ENCODE measurements at regions not wholly inside any gene's neighbourhood (a gene's known extent, or its start where the extent isn't known, plus 50 kb on each side); places are given as distances from the start of the nearest gene placed in this dataset.
"Not testable (repeated sequence)": the region's sequence is repeated elsewhere in the genome, so short reads cannot be mapped to it uniquely, and the experiment has no call there.

- no peaks in the 10 kb centered on the region for H3K27me3 ChIP-seq (replicated peaks; ENCODE audit: control insufficient read depth, insufficient read depth, low read length)
- POLR2A ChIA-PET, result no interaction called here
- Mint-ChIP-seq H3K36me3 (ENCODE audit: insufficient read depth, unreplicated experiment) (no peaks in the 10 kb centered on the region), H3K4me3 (ENCODE audit: unreplicated experiment) (no peak overlapping the region), H3K4me1 (ENCODE audit: low read depth, unreplicated experiment) (no peaks in the 10 kb centered on the region), H3K9me3 (ENCODE audit: unreplicated experiment) (peaks cover 9% of the 10 kb centered on the region), H3K27me3 (ENCODE audit: insufficient read depth, unreplicated experiment) (no peaks in the 10 kb centered on the region), H3K27ac (ENCODE audit: unreplicated experiment) (no peak overlapping the region)
- DNase-seq, result peak in 1 of 2 experiments; percentile 2
- peaks cover 6% of the 10 kb centered on the region; the same call in 1 of the 2 replicates for H3K4me1 ChIP-seq
- CTCF ChIA-PET, result no interaction called here
- no peak for TF ChIP-seq CTCF (IDR thresholded peaks at IDR 0.05; ENCODE audit: insufficient read depth in 1 of 2, low read depth in 1 of 2, low read length in 1 of 2, severe bottlenecking in 1 of 2, unreplicated experiment in 1 of 2)
- intact Hi-C loops (cut with micrococcal nuclease; ENCODE audit: unreplicated experiment), result no loop called here
- H3K4me3 ChIP-seq (ENCODE audit: low read depth, low read length), result no peak overlapping the region
- no TSS peak for BruUV-seq (replicated peaks)
- H3K36me3 ChIP-seq (ENCODE audit: control insufficient read depth, insufficient read depth, low read length), result no peaks in the 10 kb centered on the region
- peaks cover 11% of the 10 kb centered on the region for H3K9me3 ChIP-seq
Measured at GRCh38 chr11:69205743-69206612, 50.2 kb downstream of the SMIM38 start.

GRCh38 chr11:69206613-69206965, 50.9 kb downstream of the SMIM38 start:
- intact Hi-C loops (cut with micrococcal nuclease; ENCODE audit: unreplicated experiment), result not testable (repeated sequence)

GRCh38 chr11:69207165-69207889, 51.6 kb downstream of the SMIM38 start:
- H3K4me3 ChIP-seq (ENCODE audit: low read depth, low read length), result no peak overlapping the region
- BruUV-seq (replicated peaks), result no TSS peak
- CTCF ChIA-PET, result interaction anchor here (1.3 kb wide), 1 partner anchor 76 kb away, joined by 7 read pairs; no protein-coding TSS in a partner anchor

More at GRCh38 chr11:69206613-69206965, 50.9 kb downstream of the SMIM38 start:
- H3K4me1 Mint-ChIP-seq (ENCODE audit: low read depth, unreplicated experiment); BruUV-seq (replicated peaks); H3K36me3 Mint-ChIP-seq (ENCODE audit: insufficient read depth, unreplicated experiment); H3K4me1 ChIP-seq; H3K36me3 ChIP-seq (ENCODE audit: control insufficient read depth, insufficient read depth, low read length); H3K27me3 Mint-ChIP-seq (ENCODE audit: insufficient read depth, unreplicated experiment); H3K4me3 Mint-ChIP-seq (ENCODE audit: unreplicated experiment); H3K4me3 ChIP-seq (ENCODE audit: low read depth, low read length); H3K27me3 ChIP-seq (replicated peaks; ENCODE audit: control insufficient read depth, insufficient read depth, low read length); POLR2A ChIA-PET; H3K9me3 Mint-ChIP-seq (ENCODE audit: unreplicated experiment): not testable (repeated sequence)
- peaks cover 11% of the 10 kb centered on the region for H3K9me3 ChIP-seq
- CTCF ChIA-PET, result interaction anchor here (1.3 kb wide), 1 partner anchor 75 kb away, joined by 7 read pairs; no protein-coding TSS in a partner anchor
- peak in 1 of 2 experiments; percentile 18 for DNase-seq
- H3K27ac Mint-ChIP-seq (ENCODE audit: unreplicated experiment), result peak overlapping the region; percentile 18

More at GRCh38 chr11:69207165-69207889, 51.6 kb downstream of the SMIM38 start:
- Mint-ChIP-seq H3K4me3 (ENCODE audit: unreplicated experiment) (no peak overlapping the region), H3K36me3 (ENCODE audit: insufficient read depth, unreplicated experiment) (no peaks in the 10 kb centered on the region), H3K9me3 (ENCODE audit: unreplicated experiment) (peaks cover 9% of the 10 kb centered on the region), H3K27ac (ENCODE audit: unreplicated experiment) (peak overlapping the region; percentile 18), H3K4me1 (ENCODE audit: low read depth, unreplicated experiment) (no peaks in the 10 kb centered on the region), H3K27me3 (ENCODE audit: insufficient read depth, unreplicated experiment) (no peaks in the 10 kb centered on the region)
- no peak for TF ChIP-seq CTCF (IDR thresholded peaks at IDR 0.05; ENCODE audit: insufficient read depth in 1 of 2, low read depth in 1 of 2, low read length in 1 of 2, severe bottlenecking in 1 of 2, unreplicated experiment in 1 of 2)
- H3K4me1 ChIP-seq, result peaks cover 6% of the 10 kb centered on the region; the same call in 1 of the 2 replicates
- H3K27me3 ChIP-seq (replicated peaks; ENCODE audit: control insufficient read depth, insufficient read depth, low read length), result no peaks in the 10 kb centered on the region
- DNase-seq, result peak in 1 of 2 experiments; percentile 38
- intact Hi-C loops (cut with micrococcal nuclease; ENCODE audit: unreplicated experiment), result no loop called here
- no peaks in the 10 kb centered on the region for H3K36me3 ChIP-seq (ENCODE audit: control insufficient read depth, insufficient read depth, low read length)
- H3K9me3 ChIP-seq, result peaks cover 11% of the 10 kb centered on the region
- POLR2A ChIA-PET, result no interaction called here

Data from Caco-2 (cell line).